ENCODE measurements at regions not wholly inside any gene's neighbourhood (a gene's known extent, or its start where the extent isn't known, plus 50 kb on each side); places are given as distances from the start of the nearest gene placed in this dataset.

GRCh38 chr6:144843701-144844100, 558.6 kb downstream of the UTRN start:
- no peak for TF ChIP-seq ZFX (IDR thresholded peaks at IDR 0.05)
- TF ChIP-seq CTCF (conservative IDR thresholded peaks at IDR 0.05), result no peak
- no peak overlapping the region for H3K27ac ChIP-seq

- no peak for TF ChIP-seq CTCF (conservative IDR thresholded peaks at IDR 0.05)
- TF ChIP-seq ZFX (IDR thresholded peaks at IDR 0.05), result no peak
- no peak overlapping the region for H3K27ac ChIP-seq
These were observed 559.5 kb downstream of the UTRN start for GRCh38 chr6:144844596-144844995.

GRCh38 chr6:144845186-144845585, 560.1 kb downstream of the UTRN start:
- TF ChIP-seq ZFX (IDR thresholded peaks at IDR 0.05) (no peak), CTCF (conservative IDR thresholded peaks at IDR 0.05) (no peak)
- H3K27ac ChIP-seq, result no peak overlapping the region

GRCh38 chr6:144847916-144848315, 562.8 kb downstream of the UTRN start:
- no peak for TF ChIP-seq CTCF (conservative IDR thresholded peaks at IDR 0.05)
- TF ChIP-seq ZFX (IDR thresholded peaks at IDR 0.05), result no peak
- no peak overlapping the region for H3K27ac ChIP-seq

GRCh38 chr6:144849920-144850319, 564.8 kb downstream of the UTRN start:
- H3K27ac ChIP-seq, result no peak overlapping the region
- TF ChIP-seq CTCF (conservative IDR thresholded peaks at IDR 0.05) (no peak), ZFX (IDR thresholded peaks at IDR 0.05) (no peak)

- H3K27ac ChIP-seq, result no peak overlapping the region
- no peak for TF ChIP-seq ZFX (IDR thresholded peaks at IDR 0.05)
- no peak for TF ChIP-seq CTCF (conservative IDR thresholded peaks at IDR 0.05)
These were observed 568.5 kb downstream of the UTRN start for GRCh38 chr6:144853603-144854002.

- TF ChIP-seq ZFX (IDR thresholded peaks at IDR 0.05) (no peak), CTCF (conservative IDR thresholded peaks at IDR 0.05) (no peak)
- H3K27ac ChIP-seq, result no peak overlapping the region
These were observed 569.5 kb downstream of the UTRN start for GRCh38 chr6:144854654-144855053.

Measured in C4-2B (cell line).